ENCODE measurements at regions not wholly inside any gene's neighbourhood (a gene's known extent, or its start where the extent isn't known, plus 50 kb on each side); places are given as distances from the start of the nearest gene placed in this dataset.

DNA sequence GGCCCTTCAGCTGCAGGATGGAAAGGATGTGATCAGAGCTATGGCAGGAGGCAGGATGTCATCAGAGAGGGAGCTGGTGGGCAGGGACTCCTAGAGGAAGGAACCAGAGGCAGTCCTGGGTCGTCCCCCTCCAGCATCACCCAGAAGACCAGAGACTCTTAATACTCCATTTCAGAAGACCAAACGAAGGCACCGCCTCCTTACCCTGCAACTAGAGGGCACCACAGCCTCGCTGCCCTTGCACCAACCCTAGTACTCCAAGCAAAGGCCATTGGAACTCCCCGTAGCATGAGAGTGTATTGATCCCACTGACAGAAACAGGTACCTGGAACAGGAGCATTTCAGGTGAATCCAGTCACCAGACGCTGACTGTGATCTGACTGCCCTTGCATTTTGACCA is 598.1 kb downstream of the NPHP4 start:
- H3K27ac ChIP-seq: no peak overlapping the region
- no peaks in the 10 kb centered on the region for H3K4me1 ChIP-seq
- H3K79me2 ChIP-seq: no peaks in the 10 kb centered on the region
- no peak for TF ChIP-seq CTCF (IDR thresholded peaks at IDR 0.05)
- no peaks in the 10 kb centered on the region for H3K36me3 ChIP-seq (ENCODE audit: control insufficient read depth, insufficient read depth, low read length)
- H3K4me2 ChIP-seq (ENCODE audit: low read length): no peak overlapping the region
- H3K27me3 ChIP-seq (ENCODE audit: control insufficient read depth, insufficient read depth, low read length): no peaks in the 10 kb centered on the region
- no peak overlapping the region for H3K4me3 ChIP-seq (ENCODE audit: low read depth, low read length)
- no peak overlapping the region for H3K9ac ChIP-seq
- no peaks in the 10 kb centered on the region for H3K9me3 ChIP-seq (ENCODE audit: control insufficient read depth, low read length)
- no peak overlapping the region for H2AFZ ChIP-seq

- TF ChIP-seq CTCF (IDR thresholded peaks at IDR 0.05): no peak
- no peaks in the 10 kb centered on the region for H3K4me1 ChIP-seq
- no peak overlapping the region for H3K4me2 ChIP-seq (ENCODE audit: low read length)
- H3K4me3 ChIP-seq (ENCODE audit: low read depth, low read length): no peak overlapping the region
- no peaks in the 10 kb centered on the region for H3K79me2 ChIP-seq
- no peak overlapping the region for H2AFZ ChIP-seq
- no peaks in the 10 kb centered on the region for H3K9me3 ChIP-seq (ENCODE audit: control insufficient read depth, low read length)
- no peak overlapping the region for H3K27ac ChIP-seq
- no peak overlapping the region for H3K9ac ChIP-seq
- no peaks in the 10 kb centered on the region for H3K36me3 ChIP-seq (ENCODE audit: control insufficient read depth, insufficient read depth, low read length)
- H3K27me3 ChIP-seq (ENCODE audit: control insufficient read depth, insufficient read depth, low read length): no peaks in the 10 kb centered on the region
Observed at GRCh38 chr1:5393603-5394002, 598.6 kb downstream of the NPHP4 start.

DNA sequence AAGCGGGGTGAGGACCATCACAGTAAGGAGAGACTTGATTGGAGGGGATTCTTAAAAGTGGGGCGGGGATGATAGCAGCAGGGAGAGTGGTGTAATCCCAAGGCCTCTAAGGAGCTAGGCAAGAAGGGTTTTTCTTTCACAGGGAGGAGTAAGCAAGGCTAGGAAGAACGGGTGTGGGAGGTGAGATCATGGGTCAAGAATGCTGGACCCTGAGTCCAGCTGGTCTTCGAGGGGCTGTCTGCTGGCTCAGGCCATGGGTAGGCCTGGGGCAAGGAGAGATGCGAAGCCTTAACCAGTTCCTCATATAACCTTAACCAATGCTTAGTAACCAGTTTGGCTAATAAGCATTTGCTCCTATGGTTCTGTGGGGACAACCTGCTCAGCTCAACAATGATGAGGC is 599.1 kb downstream of the NPHP4 start:
- H3K27ac ChIP-seq: no peak overlapping the region
- H3K36me3 ChIP-seq (ENCODE audit: control insufficient read depth, insufficient read depth, low read length): no peaks in the 10 kb centered on the region
- no peaks in the 10 kb centered on the region for H3K9me3 ChIP-seq (ENCODE audit: control insufficient read depth, low read length)
- no peak overlapping the region for H3K4me3 ChIP-seq (ENCODE audit: low read depth, low read length)
- H3K9ac ChIP-seq: no peak overlapping the region
- H3K79me2 ChIP-seq: no peaks in the 10 kb centered on the region
- no peaks in the 10 kb centered on the region for H3K4me1 ChIP-seq
- no peaks in the 10 kb centered on the region for H3K27me3 ChIP-seq (ENCODE audit: control insufficient read depth, insufficient read depth, low read length)
- H3K4me2 ChIP-seq (ENCODE audit: low read length): no peak overlapping the region
- no peak overlapping the region for H2AFZ ChIP-seq
- no peak for TF ChIP-seq CTCF (IDR thresholded peaks at IDR 0.05)

- no peak overlapping the region for H2AFZ ChIP-seq
- no peak for TF ChIP-seq CTCF (IDR thresholded peaks at IDR 0.05)
- no peak overlapping the region for H3K9ac ChIP-seq
- H3K27ac ChIP-seq: no peak overlapping the region
- no peak overlapping the region for H3K4me3 ChIP-seq (ENCODE audit: low read depth, low read length)
- H3K27me3 ChIP-seq (ENCODE audit: control insufficient read depth, insufficient read depth, low read length): no peaks in the 10 kb centered on the region
- H3K36me3 ChIP-seq (ENCODE audit: control insufficient read depth, insufficient read depth, low read length): no peaks in the 10 kb centered on the region
- H3K9me3 ChIP-seq (ENCODE audit: control insufficient read depth, low read length): no peaks in the 10 kb centered on the region
- no peaks in the 10 kb centered on the region for H3K79me2 ChIP-seq
- H3K4me1 ChIP-seq: no peaks in the 10 kb centered on the region
- H3K4me2 ChIP-seq (ENCODE audit: low read length): no peak overlapping the region
Observed at GRCh38 chr1:5391725-5392124, 600.5 kb downstream of the NPHP4 start.

DNA sequence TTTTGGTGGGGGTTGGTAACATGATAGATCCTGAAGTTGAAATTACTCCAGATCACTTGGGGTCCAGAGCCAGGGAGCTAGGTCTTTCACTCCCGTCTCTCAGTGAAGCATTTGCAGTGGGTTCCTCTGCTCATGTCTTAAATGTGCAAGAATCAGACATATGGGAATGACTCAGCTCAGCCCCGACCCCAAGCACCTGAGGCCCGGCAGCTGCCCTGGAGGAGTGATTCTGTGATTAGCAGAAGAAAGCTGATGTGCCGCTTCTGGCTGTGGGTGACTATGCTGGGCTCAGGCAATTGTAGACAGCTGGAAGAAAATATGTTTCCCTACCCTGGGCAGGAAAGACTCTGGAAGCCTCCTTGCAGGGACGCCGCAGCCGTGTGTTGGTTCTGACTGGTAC is 601.7 kb downstream of the NPHP4 start:
- Histone ChIP-seq H2AFZ (no peak overlapping the region), H3K9me3 (ENCODE audit: control insufficient read depth, low read length) (no peaks in the 10 kb centered on the region), H3K79me2 (no peaks in the 10 kb centered on the region), H3K4me3 (ENCODE audit: low read depth, low read length) (no peak overlapping the region), H3K9ac (no peak overlapping the region), H3K27me3 (ENCODE audit: control insufficient read depth, insufficient read depth, low read length) (no peaks in the 10 kb centered on the region), H3K4me2 (ENCODE audit: low read length) (no peak overlapping the region), H3K36me3 (ENCODE audit: control insufficient read depth, insufficient read depth, low read length) (no peaks in the 10 kb centered on the region), H3K27ac (no peak overlapping the region), H3K4me1 (no peaks in the 10 kb centered on the region)
- no peak for TF ChIP-seq CTCF (IDR thresholded peaks at IDR 0.05)
